ENCODE measurements at regions not wholly inside any gene's neighbourhood (a gene's known extent, or its start where the extent isn't known, plus 50 kb on each side); places are given as distances from the start of the nearest gene placed in this dataset.

DNA sequence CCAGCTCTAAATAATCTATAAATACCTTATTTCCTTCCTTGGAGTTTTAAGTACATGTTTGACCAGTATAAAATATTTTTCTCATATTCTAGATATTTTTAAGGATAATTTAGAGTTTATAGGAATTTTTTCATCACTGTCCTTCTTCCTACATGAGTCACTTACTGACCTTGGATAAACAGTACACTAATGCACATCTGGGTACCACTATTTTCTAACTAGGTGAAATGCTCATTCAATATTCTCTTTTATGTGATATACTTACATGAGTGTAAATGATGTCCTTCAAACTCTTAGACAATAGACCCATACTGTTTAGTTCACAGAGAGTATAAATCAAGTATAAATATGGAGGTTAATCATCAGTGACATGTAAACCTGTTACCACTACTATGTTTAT lies 1574.2 kb upstream of the ACVR2A start:
- Histone ChIP-seq H3K27me3 (ENCODE audit: insufficient read depth) (no peaks in the 10 kb centered on the region), H3K4me2 (no peak overlapping the region), H3K4me1 (ENCODE audit: insufficient read depth) (no peaks in the 10 kb centered on the region), H3K9me2 (ENCODE audit: insufficient read depth) (no peaks in the 10 kb centered on the region), H3K4me3 (no peak overlapping the region), H4K20me1 (replicated peaks; ENCODE audit: insufficient read depth) (no peaks in the 10 kb centered on the region), H2AFZ (no peak overlapping the region), H3K27ac (ENCODE audit: low read depth) (no peak overlapping the region), H3F3A (replicated peaks; ENCODE audit: low read depth) (no peaks in the 10 kb centered on the region), H3K79me2 (replicated peaks; ENCODE audit: insufficient read depth) (no peaks in the 10 kb centered on the region), H3K36me3 (ENCODE audit: insufficient read depth) (no peaks in the 10 kb centered on the region)
- Mint-ChIP-seq H3K9me3 (no peaks in the 10 kb centered on the region), H3K27ac (no peak overlapping the region), H3K27me3 (ENCODE audit: insufficient read depth, low read depth, poor library complexity) (no peaks in the 10 kb centered on the region), H3K4me1 (peaks cover 6% of the 10 kb centered on the region; the same call in 2 of the 3 replicates), H3K4me3 (no peak overlapping the region), H3K36me3 (ENCODE audit: low read depth) (no peaks in the 10 kb centered on the region)
- TF ChIP-seq EZH2 (IDR thresholded peaks at IDR 0.05; ENCODE audit: low read depth, unreplicated experiment) = no peak
- TF ChIP-seq NANOG (IDR thresholded peaks at IDR 0.05; ENCODE audit: borderline replicate concordance) = no peak
- TF ChIP-seq ZNF114 (CRISPR knock-in tag; IDR thresholded peaks at IDR 0.05) = no peak
- TF ChIP-seq POLR2AphosphoS5 (IDR thresholded peaks at IDR 0.05; ENCODE audit: low read depth) = no peak
- TF ChIP-seq STAT1 (IDR thresholded peaks at IDR 0.05; ENCODE audit: unreplicated experiment) = no peak
- TF ChIP-seq ZNF331 (CRISPR knock-in tag; IDR thresholded peaks at IDR 0.05; ENCODE audit: low read depth) = no peak
- TF ChIP-seq ZNF462 (CRISPR knock-in tag; IDR thresholded peaks at IDR 0.05) = no peak
- TF ChIP-seq CREB1 (CRISPR knock-in tag; IDR thresholded peaks at IDR 0.05; ENCODE audit: low read depth) = no peak
- no peak for TF ChIP-seq JUNB (IDR thresholded peaks at IDR 0.05; ENCODE audit: unreplicated experiment)
- TF ChIP-seq CTCF (conservative IDR thresholded peaks at IDR 0.05; ENCODE audit: low read depth in 2 of 2) = no peak
- TF ChIP-seq, protein P1, sequence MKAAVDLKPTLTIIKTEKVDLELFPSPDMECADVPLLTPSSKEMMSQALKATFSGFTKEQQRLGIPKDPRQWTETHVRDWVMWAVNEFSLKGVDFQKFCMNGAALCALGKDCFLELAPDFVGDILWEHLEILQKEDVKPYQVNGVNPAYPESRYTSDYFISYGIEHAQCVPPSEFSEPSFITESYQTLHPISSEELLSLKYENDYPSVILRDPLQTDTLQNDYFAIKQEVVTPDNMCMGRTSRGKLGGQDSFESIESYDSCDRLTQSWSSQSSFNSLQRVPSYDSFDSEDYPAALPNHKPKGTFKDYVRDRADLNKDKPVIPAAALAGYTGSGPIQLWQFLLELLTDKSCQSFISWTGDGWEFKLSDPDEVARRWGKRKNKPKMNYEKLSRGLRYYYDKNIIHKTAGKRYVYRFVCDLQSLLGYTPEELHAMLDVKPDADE (IDR thresholded peaks at IDR 0.05) = no peak
- TF ChIP-seq, protein P2, sequence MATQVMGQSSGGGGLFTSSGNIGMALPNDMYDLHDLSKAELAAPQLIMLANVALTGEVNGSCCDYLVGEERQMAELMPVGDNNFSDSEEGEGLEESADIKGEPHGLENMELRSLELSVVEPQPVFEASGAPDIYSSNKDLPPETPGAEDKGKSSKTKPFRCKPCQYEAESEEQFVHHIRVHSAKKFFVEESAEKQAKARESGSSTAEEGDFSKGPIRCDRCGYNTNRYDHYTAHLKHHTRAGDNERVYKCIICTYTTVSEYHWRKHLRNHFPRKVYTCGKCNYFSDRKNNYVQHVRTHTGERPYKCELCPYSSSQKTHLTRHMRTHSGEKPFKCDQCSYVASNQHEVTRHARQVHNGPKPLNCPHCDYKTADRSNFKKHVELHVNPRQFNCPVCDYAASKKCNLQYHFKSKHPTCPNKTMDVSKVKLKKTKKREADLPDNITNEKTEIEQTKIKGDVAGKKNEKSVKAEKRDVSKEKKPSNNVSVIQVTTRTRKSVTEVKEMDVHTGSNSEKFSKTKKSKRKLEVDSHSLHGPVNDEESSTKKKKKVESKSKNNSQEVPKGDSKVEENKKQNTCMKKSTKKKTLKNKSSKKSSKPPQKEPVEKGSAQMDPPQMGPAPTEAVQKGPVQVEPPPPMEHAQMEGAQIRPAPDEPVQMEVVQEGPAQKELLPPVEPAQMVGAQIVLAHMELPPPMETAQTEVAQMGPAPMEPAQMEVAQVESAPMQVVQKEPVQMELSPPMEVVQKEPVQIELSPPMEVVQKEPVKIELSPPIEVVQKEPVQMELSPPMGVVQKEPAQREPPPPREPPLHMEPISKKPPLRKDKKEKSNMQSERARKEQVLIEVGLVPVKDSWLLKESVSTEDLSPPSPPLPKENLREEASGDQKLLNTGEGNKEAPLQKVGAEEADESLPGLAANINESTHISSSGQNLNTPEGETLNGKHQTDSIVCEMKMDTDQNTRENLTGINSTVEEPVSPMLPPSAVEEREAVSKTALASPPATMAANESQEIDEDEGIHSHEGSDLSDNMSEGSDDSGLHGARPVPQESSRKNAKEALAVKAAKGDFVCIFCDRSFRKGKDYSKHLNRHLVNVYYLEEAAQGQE (IDR thresholded peaks at IDR 0.05; ENCODE audit: unreplicated experiment) = no peak
- no peak for TF ChIP-seq EZH2phosphoT487 (IDR thresholded peaks at IDR 0.05; ENCODE audit: unreplicated experiment)
- DNase-seq (ENCODE audit: low spot score) = no peak
- no peak for ATAC-seq

Measured in GM23338 (cell line).